ENCODE measurements at regions not wholly inside any gene's neighbourhood (a gene's known extent, or its start where the extent isn't known, plus 50 kb on each side); places are given as distances from the start of the nearest gene placed in this dataset.

DNA sequence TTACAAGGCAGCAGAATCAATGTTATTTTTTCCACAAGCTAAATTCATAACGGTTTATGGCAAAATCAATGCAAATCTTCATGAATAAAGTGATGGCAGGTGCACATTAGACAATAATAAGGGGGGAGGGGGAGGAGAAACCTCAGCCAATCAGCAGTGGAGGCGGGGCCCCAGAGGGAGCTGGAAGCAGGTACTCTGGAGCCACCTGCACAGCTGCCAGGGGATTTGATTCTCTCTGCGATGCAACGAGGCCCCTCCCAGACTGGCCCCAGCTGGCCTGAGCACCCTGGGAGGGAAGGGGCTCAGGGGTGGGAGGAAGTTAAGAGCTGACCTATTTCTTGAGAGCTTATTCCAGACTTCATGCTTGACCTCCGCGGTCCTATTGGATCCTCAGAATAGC, 127.8 kb upstream of the IGSF21 start:
- no peak for DNase-seq

DNA sequence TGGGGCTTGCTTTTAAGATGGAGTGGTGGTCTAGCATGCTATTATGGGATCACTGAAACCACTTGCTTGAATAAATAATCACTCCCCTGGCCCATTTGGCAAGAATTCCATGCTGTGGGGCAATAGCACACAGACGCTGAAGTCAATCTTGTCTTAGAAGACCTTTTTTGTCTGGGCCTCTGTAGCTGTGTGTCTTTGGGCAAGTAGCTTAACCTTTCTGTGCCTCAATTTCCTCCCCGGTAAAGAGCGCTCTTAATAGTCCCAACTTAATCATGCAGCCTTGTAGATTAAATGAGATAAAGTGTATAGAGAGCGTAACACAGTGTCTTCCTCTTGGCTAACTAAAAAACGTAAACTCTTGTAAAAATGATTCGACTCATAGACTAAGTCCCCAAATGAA, 125.4 kb upstream of the IGSF21 start:
- DNase-seq = no peak

DNA sequence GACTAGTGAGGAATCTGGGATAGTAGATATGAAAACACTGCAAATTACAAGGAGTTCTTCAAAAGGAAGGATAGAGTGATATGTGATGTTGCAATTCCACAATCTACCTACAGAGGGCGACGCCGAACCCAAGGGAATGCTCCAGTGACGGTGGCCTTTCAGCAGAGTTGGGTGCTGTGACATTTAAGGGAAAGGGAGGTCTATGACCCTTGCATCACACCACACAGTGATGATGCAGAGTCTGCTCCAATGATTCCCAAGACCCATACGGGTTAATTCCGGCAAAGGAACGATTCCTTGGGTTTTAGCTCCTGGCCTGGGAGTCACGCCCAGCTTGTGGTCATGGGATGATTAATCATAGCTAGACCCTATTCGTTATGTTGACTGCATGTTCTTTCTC, 123.0 kb upstream of the IGSF21 start:
- no peak for DNase-seq

DNA sequence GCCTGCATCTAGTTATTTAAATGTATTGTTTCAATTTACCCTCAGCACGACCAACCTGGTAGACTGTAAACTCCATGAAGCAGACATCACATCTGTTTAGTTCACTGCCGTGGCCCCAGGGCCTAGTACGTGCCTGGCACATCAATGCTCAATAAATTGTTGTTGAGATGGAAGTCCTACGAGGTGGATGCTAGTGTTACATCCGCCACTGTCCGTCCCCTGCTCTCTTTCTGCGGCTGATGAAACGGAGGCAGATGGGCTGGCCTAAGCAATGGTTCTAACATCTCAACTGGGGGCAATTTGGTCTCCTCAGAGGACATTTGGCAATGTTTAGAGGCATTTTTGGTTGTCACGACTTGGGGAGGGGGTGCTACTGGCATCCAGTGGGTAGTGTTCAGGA, 121.4 kb upstream of the IGSF21 start:
- no peak for DNase-seq

DNA sequence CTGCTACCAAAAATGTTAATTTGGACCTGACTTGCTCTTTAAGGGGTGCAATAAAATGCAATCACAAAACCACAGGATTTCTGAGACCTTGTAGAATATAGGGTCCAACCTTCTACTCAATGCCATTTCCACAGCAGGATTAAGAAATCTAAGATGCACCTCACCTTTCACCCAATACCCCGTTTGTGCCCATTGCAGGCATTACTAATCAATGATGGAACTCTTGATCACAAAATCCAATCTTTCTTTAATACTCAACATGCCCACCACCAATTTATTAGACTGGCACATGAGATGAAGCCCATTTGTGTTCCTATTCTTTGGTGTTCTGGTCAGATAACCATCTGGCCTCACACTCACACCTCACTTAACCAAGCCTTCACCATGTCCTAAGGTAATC, 117.2 kb upstream of the IGSF21 start:
- DNase-seq = no peak

DNA sequence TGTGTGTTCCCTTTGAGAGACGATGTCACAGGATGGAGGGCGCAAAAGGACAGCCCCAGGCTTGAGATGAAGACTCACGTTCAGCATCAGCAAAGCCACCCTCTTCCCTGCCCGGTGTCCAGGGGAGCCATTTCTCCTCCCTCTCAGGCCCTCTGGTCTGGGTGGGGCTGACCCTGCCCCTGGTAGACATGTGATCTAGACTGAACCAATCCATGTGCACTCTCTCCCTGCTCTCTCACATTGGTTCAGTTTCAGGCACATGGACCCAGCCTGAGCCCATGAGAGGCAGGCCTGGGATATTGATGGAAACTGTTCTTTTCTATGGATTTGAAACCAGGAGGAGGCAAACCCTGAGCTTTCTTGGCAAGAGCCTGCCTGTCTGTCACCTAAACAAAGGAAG, 115.6 kb upstream of the IGSF21 start:
- DNase-seq = no peak

DNA sequence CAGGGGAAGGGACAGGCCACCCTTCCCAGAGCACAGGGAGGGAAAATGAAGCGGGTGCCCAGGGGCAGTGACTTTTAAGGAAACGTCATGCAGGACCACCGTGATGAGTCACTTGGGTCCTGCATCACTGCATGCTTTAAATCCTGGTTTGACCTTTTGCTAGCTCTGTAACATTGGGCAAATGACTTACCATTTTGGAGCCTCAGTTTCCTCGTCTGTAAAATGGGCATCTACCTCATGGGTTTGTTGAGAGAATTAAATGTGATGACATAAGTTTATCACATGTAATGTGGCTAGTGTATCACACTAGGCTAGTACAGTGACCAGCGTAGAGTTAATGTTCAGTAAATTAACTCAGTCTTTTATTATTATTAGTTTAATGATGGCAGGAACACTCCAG, 114.8 kb upstream of the IGSF21 start:
- no peak for DNase-seq

DNA sequence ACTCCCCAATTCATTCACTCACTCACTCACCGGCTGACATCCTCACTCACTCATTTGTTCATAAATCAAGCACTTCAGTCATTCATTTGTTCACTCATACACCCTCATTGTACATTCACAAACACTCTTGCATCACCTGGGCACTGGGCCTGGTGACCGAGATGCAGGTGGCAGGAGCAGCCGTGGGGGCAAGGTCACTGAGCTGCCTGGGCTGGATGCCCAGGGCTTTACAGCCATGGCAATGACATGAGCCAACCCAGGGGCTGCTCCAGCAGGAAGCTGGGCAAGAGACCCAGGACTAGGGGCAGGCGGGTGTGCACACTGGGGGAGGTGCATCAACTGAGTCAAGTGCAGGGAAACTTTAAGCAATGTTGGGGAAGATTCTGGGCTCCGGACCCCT, 113.6 kb upstream of the IGSF21 start:
- DNase-seq = no peak

DNA sequence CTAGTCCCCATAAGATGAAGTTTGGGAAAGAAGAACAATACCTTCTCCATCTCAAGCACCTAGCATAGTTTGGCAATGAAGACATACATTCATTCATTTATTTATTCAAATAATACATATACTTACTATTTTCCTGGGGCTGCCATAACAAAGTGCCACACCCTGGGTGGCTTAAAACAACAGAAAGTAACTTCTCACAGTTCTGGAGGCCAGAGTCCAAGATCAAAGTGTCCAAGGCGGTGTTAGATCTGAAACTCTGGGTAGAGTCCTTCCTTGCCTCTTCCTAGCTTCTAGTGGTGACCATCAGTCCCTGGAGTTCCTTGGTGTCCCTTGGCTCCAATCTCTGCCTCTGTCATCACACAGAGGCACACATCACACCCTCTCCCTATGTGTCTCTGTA, 112.1 kb upstream of the IGSF21 start:
- no peak for DNase-seq

DNA sequence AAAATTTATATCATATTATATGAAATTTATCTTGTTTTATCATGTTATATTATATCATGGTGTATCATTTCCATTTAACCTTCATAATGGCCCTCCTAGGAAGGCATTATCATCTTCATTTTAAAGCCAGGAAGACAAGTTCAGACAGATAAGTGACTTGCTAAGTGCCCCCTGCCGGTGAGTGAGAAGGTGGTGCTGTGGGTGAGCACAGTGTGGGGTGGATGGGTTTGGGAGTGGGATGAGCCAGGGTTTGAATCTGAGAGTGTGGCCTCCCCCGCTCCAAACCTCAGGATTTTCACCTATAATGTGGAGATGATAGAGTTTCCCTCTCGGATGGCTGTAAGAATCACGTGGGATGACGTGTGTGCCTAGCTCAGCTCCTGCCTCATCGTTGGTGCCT, 108.7 kb upstream of the IGSF21 start:
- DNase-seq = no peak

DNA sequence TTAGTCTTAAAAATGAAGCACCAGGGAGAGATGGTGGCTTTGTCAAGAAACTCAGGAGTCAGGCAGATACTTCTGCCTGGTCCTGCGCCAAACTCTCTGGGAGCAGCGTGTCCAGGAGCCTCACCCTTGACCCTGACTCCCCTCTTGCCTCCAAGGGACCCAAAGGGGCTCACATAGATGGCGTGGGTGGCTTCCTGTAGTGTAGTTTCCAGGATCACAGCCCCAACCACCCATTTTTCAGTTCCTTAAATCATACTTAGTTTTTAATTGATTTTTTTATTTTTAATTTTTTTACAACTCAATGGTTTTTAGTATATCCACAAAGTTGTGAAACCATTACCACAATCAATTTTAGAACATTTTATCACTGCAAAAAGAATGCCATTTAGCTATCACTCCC, 107.7 kb upstream of the IGSF21 start:
- no peak for DNase-seq

DNA sequence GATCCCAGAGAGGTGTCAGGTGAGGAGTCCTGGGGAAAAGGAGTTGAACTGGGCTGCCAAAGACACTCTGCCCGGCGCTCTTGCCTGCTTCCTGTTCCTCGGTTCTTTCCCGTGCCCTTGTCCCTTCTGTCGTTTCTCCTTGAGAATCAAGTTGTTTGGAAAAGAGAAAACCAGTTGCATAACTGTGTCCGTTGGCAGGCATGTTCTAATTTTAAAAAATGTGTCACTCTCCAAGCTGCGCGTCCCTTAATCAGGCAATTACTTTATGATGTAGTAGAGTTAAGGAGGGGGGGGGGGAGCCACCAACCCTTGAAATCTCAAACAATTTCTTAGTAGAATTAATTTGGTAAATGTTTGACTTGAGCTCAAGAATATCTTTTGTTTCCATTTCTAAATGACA, 105.9 kb upstream of the IGSF21 start:
- no peak for DNase-seq

DNA sequence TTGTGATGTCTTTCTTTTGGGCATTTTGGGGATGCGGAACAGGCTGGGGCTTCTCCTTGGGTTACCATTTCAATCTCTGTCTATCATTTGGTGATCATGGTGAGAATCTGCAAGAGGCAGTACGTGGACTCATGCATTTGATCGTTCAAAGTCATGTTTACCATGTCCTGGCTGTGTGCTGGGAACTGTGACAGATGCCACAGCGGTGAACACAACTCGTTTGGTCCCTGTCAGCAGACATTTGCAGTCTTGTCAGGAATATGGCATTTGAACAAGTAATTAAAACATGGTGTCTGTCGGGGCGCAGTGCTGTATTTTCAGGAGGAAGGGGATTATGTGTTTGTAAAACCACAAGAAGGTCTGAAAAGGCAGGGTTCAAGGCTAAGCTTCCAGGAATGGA, 103.3 kb upstream of the IGSF21 start:
- DNase-seq = no peak

DNA sequence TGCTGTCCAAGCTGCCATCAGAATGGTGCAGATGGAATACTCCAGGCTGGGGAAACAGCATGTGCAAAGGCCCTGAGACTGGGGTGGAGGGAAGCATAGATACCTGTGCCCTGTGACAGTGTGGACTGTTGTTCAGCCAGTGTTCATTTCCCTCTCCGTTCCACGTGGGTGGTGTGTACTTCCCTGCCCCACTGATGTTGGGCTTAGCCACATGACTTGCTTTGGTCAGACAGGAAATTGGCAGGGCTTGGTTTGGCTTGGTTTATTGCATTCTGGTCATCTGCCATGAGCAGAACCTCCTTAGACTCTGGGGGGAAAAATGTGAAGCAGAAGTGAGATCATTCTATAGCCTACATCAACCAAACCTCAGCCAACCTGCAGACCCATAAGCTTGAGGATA, 102.4 kb upstream of the IGSF21 start:
- no peak for DNase-seq

DNA sequence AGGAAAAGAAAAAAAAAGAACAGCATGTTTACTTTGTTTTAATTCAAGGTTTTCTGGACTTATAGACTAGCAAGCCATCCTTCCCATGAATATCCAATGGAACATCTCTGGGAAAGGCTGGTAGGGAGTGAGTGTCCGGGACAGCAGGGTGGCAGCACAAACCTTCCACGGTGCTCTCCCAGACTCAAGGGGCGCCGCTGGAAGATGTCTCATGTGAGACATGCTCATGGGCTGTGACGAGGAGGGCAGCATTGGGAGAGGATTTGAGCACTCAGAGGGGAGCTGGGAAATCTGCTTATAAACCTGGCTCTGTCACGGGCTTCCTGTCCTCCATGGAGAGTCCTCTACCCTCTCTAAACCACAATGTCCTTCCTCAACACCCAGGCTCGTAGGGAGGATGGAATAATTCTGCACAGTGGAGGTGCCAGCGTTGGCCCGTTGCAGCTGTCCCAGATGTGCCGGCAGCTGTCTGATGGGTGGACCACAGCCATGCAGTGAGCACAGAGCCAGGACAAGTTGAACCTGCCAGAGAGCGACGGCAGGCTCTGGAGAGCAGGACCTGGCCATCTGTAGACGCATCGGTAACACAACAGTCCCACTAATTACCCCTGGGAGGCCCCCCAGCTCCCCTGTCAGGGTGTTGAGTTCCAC, 100.1 kb upstream of the IGSF21 start:
- DNase-seq = no peak

DNA sequence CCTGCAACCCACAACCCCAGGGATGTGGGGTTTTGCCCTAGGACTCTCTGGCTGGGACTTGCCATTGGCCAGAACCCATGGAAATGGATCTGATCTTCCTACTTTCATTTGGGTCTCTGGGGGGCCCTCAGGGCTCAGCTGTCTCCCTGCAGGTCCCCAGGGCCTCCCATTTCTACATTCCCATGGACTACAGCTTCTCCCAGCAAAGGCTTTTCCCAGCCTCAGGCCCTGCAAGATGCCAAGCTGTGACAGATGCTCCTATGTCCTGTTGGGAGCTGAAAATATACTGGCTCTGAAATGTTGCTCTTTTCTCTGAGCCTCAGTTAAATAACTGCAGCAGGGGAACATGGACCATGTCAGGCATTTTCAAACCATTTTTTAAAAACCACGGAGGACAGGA, 99.5 kb upstream of the IGSF21 start:
- no peak for DNase-seq

DNA sequence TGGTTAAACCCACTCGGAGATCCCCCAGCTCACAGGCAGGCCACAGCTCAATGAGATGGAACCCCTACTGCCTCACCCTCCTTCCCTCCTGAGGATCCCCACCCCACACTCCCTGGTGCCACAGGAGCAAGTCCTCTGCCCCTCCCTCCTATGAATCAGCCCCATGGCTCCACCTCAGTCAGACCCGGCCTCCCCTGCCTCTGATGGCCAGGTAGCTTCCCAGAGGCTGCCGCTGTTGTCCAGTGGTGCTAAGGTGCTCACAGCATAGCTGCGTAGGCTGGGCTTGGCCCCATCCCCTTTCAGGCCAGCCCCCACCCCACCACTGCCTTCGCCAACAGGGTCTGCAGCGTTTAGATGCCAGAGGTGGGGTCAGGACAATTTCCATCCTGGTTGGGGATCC, 98.5 kb upstream of the IGSF21 start:
- DNase-seq = no peak

DNA sequence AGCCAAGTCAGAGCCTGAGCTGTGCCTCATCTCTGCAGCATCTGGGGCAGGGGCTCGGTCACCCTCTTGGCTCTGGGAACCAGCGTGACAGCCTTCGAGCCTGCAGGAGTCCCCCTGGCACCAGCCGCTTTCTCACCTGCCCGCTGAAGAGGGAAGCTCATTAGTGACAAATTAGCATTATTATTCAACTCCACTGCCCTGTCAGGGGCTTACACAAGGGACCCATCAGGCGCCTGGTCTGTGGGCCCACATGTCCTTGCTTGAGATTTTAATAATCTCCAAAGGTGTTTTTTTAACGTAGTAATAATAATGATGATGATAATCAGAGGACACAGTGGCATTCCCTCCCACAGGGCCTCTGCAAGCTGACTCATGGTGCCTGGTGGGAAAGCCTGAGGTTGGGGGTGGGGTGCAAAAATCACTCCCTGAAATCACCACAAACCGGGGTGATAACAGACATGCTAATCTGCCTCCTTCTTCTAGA, 98.1 kb upstream of the IGSF21 start:
- DNase-seq = no peak

DNA sequence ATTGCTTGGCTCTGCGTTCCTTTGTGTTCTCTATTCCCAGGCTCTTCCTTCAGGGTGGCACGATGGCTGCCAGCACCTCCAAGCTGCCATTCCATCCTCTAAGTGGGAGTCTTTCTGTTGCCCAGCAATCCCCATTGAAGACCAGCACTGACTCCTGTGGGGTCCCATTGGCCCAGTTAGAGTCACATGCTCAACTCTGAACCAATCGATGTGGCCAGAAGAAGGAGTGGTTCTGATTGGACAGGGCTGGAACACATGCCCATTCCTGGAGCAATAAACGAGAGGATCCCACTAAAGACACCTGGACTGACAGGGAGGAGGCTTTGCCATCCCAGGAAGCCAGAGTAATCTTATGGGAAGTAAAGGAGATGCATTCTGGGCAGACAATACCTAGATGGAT, 97.2 kb upstream of the IGSF21 start:
- DNase-seq = no peak

DNA sequence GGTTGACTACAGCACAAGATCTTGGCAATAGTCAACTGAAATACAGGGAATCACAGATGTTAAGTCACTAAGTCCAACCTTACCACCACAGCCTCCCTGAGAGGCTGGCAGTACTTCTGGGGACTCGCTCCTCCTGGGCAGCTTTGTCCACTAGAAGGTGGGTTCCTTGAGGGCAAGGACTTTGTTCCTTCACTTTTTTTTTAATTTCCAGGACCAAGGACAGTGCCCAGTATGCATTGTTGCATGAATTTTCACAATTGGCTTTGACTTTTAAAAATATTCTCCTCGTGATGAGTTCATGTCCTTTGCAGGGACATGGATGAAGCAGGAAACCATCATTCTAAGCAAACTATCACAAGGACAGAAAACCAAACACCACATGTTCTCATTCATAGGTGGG, 96.7 kb upstream of the IGSF21 start:
- no peak for DNase-seq

DNA sequence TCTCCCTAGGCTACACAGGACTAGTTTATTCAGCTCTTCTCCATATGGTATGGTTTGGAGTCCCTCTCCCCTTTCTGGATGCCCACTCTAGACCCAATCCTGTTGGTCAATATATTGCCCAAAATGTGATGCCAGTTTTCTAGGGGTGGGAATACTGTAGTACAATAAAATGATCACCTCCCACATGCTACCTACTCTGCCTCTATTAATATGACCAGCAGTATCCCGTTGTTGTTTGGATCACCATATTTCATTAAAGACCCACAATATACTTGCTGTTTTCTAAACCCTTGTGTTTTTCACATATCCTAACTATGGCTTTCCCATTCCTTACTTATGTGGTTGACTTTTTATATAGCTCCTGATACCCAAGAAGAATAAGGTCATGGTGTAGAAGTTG, 95.9 kb upstream of the IGSF21 start:
- no peak for DNase-seq

DNA sequence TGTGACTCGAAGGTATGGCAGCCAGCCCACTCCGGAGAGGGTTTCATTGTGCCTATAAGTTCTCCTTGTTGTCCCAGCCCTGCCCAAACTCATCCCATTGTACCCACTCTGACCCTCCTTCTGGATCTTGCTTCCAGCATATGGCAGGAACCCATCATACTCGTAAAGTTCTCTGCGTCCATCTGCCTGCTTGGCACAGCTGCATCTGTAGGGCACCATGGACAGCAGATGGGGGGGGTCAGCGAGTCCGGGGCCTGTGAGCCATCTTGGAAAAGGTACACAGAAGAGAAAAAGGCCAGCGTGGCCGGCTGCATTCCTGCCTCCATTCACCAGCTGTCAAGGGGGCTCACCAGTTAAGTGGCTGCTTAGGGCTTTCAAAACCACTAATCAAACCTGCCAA, 94.9 kb upstream of the IGSF21 start:
- no peak for DNase-seq

DNA sequence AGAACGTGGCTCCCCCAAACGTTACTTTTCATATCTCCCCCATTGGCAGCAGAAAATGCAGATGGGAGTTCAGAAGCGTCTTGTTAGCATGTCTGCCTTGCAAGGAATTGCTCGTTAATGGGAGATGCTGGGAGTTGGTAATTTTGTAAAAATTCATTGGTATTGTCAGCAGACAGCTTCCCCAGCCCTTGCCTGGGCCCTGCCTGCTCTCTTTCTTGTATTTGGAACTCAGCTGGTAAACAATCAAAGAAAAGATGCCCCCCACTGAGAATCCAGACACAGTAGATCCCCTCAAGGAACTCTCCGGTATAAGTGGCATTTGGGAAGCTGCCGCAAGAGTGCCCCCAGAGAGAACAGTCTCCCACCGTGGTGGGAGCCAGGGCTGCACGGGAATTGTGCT, 94.4 kb upstream of the IGSF21 start:
- DNase-seq = no peak

DNA sequence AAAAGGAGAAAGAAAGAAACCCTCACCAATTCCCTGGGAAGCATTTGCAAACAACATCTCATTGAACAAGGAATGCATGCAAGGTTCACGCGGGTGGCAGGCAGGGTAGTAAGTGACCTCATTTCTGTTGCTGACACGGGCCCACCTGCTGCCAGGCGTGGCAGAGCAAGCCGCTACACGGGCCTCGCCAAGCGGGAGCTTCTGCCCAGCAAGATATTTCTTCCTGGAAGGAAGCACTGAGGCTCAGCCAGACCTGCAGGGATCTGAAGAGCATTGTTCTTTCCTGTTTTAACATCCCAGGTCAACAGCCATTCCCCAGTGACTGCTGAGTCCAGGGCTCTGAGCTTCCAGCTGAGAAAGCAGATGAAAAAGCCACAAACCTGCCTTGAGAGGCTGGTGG, 91.9 kb upstream of the IGSF21 start:
- no peak for DNase-seq

DNA sequence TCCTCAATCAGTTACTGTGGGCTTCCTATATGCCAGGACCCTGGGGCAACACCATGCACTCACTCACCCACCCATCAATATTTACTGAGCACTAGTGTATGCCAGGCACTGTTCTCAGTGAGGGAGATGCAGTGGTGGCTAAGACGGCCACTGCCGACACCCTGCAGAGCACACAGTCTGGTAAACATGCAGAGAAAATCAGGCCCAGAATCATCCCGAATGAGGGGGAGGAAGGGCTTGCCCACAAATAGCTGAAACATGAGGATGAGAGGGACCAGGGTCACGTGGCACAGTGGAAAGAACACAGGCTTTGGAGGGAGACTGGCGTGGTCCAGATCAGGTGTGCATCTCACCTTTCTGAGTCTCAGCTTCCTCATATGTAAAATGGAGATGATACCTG, 89.2 kb upstream of the IGSF21 start:
- DNase-seq = no peak

All from GOT3 (cell line).